ENCODE measurements at regions not wholly inside any gene's neighbourhood (a gene's known extent, or its start where the extent isn't known, plus 50 kb on each side); places are given as distances from the start of the nearest gene placed in this dataset.

GRCh38 chr10:22874189-22874854 lies 53.5 kb upstream of the ARMC3 start:
- TF ChIP-seq MXI1 (conservative IDR thresholded peaks at IDR 0.05; ENCODE audit: poor library complexity, severe bottlenecking): no peak
- TF ChIP-seq CTCF (IDR thresholded peaks at IDR 0.05; ENCODE audit: poor library complexity, severe bottlenecking): no peak
